RCC 7860 (cell line): ENCODE measurements at regions not wholly inside any gene's neighbourhood (a gene's known extent, or its start where the extent isn't known, plus 50 kb on each side); places are given as distances from the start of the nearest gene placed in this dataset.

Source experiments
- DNase-seq: peaks from one replicate; pipeline ENCODE4 v3.0.0-alpha.2; 2015; ENCODE audit warnings: low spot score
- FAIRE-seq: peaks from 2 replicates; lab custom pipeline; 2012; peaks lifted over from hg19 to GRCh38; lab: Jason Lieb, UNC

DNA sequence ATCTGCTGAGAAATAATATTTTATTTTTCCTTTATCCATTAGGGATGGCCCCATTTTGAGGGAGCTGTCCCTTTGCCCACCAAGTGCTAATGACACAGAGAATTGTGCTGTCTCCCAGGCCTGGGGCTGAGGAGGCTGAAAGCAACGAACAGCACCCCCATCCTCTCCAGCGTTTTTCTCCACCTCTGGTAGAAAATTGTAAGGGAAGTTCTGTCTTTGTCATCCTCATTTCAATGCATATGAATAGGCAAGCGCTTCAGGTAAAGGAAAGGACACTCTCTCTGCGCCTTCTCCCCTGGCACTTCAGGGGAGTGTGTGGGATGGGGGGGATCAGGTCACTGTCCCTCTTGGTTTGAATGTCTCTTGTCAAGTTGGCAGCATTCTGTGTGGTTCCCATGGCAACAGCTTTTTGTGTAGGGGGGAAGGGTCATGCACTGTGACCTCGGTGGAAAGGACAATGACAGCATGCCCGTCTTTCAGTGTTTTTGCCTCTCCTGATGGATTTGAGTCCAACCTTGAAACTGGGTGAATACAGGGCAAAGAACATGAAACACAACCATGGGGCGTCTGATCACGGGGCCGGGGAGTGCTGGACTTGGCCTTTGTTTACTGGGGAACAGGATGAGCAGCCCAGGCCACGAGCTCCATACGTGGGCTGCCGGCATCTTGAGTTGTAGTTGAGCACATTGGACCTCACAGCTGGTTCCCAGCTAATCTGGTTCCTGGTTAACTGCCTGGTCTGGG lies 230.2 kb downstream of the VRK1 start:
- FAIRE-seq (no peak), DNase-seq (no peak)

DNA sequence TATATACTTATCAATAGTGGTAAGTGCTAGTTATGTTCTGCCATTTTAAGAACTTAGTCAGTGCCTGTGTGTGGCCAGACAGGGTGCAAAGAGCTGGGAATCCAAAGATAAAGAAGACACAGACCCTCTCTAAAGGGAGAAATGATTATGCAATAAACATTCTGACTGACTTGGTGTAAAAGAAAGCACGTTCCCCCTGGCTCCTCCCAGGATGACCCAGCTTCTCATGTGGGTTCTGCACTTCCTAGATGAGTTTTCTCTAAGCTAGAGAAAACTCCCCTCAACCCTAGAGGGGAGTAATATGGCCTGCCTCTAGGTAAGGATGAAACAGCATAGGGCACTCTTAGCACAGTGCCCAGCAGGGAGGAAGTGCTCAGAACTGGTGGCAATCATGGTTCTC lies 231.2 kb downstream of the VRK1 start:
- no peak for DNase-seq
- FAIRE-seq, result no peak

DNA sequence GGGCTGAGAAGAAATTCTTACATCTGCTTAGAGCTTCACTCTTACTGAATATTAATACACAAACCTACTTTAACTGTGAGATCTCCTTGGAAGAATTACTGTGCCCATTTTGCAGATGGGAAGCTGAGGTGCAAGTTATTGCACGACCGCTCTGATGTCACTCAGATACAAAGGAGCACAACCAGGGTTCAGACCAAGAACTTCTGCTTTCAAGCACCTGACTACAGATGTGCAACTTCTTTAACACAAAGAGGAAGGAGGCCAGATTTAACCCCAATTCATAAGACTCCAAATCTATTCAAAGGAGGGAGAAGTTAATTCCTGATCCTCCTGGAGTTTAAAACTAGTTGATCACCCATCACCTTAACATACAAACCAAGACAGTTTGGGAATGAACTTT lies 232.6 kb downstream of the VRK1 start:
- no peak for FAIRE-seq
- no peak for DNase-seq

DNA sequence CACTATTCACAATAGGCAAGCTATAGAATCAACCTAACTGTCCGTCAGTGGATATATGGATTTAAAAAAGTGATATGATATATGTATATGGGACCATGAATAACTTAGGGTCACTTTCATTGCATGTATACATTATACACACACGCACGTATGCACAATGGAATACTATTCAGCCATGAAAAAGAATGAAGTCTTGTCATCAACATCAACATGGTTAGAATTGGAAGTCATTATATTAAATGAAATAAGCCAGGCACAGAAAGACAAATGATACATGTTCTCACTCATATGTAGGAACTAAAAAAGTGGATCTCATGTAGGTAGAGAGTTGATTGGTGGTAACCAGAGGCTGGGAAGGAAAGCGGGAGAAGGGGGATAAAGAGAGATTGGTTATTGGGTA lies 234.3 kb downstream of the VRK1 start:
- FAIRE-seq (no peak), DNase-seq (no peak)

DNA sequence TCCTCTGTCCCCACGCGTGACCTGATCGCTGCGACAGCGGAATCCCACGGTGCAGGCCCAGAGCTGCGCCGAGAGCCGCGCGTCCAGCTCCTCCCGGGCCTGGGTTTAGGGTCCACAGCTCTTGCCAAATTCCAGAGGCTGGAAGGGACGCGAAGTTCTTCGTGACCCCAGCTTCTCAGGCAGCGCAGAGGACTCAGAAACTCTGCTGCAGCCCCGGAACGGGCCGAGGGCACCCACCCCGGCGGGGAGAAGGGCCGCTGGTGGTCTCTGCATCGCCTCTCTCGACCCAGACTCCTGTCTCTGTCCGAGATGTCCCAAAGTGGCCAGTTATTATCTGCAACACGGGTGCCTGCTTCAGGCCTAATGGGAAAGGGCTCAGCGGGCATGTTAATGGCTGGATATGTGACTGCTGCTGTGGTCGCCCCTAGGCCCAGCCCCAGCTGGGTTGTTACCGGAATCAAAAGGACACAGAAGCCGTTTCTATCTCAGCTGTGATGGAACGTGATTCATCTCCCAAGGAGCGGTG lies 236.4 kb downstream of the VRK1 start:
- FAIRE-seq, result no peak
- DNase-seq, result no peak

DNA sequence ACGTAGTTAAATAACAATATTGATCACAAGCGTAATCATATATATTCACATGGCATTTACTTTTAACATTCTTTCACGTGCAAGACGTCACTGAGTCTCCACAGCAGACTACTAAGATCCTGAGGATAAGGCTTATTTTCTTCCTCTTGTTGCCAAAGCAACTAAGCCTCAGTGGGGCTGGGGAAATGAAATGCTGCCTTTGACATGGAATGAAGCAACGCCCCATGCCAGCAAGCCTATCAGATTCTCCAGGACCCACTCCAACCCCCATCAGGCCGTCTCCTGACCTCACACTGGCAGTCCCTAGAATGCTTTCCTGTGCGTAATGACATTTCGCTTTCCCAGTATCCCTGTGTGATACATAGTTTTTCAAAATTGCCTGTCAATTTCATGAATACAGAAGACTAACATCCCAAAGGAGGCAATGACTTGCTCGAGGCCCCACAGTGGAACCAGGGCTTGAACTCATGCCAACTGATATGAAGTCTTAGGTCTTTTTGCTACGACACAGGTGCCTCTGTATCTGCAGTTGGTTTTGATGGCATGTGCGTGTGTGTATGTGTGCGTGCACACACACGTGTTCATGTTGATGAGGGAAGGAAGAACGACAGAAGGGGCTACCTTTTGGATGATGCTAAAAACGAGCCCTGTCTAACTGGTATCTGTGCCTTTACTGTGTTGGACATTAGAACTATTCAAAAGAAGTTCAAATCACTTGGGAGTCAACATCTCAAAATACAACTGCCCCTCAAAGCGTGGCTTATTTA lies 239.1 kb downstream of the VRK1 start:
- FAIRE-seq, result no peak
- no peak for DNase-seq

DNA sequence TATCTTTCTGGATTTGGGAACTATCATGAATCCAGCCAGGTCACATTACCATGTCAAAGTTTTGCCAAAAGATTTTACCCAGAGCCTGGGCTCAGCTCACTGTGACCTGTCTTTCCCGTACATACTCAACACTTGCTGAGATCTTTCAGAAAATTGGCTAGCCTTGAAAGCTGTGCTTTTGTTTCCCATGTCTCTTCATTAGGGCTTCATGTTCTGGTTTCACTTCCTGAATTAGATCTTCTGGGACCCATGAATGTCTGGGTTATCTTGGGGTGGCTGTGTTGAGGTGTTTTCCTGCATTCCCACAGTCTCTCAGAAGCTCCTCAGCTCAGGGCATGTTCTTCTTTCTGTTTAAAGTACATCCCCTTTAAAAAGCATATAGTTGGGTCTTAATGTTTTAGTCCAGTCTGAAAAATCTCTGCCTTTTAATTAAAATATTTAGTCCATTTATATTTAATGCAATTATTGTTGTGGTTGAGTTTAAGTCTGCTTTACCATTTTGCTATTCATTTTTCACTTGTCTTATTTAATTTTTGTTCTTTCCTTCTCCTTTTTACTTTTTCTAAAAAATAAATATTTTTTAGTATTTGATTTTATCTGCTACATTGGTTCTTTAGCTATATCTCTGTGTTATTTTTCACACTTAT lies 242.7 kb downstream of the VRK1 start:
- DNase-seq (no peak), FAIRE-seq (no peak)

DNA sequence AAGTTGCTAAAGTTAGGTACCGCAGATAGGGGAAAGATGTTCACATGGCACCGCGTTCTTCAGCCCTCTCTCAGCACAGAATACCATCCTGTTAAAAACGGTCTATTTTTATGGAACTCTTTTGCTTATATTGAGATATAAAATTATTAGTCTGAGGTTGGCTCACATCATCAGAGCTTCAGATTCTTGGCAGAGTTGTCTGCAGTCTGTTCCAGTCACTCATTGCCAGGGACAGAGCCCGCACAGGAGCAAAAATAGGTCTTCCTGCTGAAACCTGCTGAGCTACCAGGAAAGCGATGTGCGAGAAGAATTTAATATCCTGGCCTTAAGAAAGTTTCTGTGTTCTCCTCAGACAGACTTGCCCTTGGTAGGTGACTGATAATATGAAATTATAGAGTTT lies 249.8 kb downstream of the VRK1 start:
- FAIRE-seq (no peak), DNase-seq (no peak)

DNA sequence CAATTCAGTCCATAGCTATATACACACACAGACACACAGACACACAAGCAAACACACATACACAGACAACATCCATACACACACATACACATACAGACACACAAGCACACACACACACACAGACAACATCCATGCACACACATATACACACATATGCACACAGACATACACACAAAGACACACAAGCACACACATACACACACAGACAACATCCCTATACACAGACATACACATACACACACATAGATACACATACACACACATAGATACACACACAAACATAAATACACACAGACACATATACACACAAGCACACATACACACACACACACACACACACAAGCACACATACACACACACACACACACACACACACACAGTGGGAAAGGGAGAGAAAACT lies 254.8 kb downstream of the VRK1 start:
- FAIRE-seq, result no peak

DNA sequence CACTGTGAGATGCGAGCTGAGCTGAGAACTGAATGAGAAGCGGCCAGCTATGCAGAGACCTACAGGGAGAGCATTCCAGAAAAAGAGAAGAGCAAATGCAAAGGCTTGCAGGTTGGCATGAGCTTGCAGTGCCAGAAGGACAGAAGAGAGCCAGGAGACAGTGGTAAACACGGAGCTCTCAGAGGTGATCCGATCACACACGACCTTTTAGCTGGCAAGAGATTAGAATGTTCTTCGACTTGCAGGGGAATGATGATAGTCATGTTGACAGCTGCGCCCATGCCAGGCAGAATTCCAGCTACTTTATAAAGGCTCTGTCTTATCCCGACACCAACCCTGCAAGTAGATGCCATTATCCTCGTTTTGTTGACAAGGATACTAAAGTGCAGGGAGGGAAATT lies 256.8 kb downstream of the VRK1 start:
- DNase-seq (no peak), FAIRE-seq (no peak)

More for the DNA sequence above, 254.8 kb downstream of the VRK1 start:
- no peak for DNase-seq

DNA sequence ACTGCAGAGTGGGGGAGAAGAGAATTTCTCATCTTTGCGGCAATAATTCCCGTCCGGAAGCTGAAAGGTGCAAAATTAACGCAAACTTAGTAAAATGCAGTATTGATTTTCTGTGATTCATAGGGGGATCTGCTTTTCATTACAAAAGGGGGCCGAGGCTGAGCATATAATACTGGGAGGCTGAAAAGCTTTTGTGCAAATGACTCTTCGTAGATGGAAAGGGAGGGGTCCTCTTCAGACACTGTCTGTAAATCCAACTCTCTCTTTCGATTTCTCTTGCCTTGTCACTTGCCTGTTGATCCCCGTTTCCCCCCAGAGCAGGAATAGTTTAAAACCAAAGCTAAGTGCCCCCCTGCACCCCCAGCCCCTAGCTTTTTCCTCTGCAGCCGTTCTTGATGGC lies 258.2 kb downstream of the VRK1 start:
- DNase-seq (no peak), FAIRE-seq (no peak)

DNA sequence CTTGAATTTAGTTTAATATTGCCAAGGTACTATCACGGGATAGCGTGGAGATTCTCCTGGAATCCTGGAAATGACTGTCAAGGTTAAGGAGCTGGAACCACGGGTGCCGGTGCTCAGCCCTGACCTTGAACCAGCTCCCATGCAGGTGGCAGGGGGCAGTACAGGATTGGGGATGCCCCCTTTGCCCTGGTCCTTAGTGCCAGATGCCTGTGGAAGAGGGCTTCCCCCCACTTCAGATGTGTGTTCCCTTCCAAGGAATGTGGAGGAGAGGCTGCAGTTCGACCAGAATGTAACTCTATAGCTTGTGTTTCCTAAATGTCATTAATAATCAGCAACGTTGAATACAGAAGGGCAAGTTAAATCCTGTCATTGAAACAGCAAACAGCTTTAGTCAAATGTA lies 258.9 kb downstream of the VRK1 start:
- FAIRE-seq (no peak), DNase-seq (no peak)

DNA sequence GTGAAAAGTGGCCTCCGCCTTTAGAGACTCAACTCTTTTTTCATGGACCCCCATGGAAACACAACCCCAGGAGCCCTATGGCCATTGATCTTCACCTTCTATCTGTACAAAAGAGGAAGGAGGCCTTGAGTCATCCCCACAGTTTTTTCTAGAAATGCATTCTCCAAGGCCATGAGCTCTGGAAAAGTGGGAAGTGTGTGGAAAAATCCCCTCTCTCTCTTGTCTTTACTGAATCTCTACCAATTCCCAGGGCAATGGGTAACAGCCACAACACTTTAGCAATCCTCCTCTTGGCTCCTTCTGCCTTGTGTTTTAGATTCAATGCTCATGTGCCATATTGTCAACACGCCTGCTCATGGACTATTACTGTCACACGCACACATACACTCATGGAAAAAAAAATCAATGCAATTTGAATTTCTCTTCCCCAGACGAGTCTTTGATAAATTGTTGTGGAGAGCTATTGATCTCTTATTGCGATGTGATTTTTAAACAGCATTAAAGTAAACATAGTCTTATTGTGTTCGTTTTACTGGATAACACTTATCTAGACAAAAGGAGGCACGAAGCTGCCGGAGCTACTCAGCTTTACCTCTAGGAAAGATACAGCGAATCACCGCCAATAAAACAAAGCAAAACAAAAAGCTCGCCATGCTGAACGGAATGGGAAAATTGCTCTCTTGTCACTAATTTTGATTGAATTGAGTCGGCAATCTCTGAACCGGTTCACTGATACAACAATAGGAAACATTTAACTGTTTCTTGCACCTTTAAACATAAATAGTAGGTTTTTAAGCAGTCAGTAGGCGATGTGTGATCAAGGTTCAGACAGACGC lies 260.3 kb downstream of the VRK1 start:
- no peak for DNase-seq
- no peak for FAIRE-seq

DNA sequence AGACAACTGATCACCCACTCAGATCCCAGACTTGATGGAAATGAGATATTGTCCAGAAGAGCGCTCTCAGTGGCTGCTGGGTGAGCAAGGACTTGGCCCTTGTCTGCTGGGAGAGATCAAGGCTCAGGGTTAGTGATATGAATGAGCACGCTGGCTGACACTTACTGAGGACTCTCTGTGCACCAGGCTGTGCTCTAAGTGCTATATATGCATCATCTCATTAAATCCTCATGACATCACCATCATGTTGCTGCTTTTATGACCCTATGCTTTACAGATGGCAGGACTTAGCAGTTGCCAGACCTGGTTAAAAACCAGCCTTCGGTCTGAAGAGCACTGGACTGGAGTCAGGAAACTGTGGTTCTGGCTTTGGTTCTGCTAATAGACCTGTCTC lies 260.9 kb downstream of the VRK1 start:
- DNase-seq (no peak), FAIRE-seq (no peak)

DNA sequence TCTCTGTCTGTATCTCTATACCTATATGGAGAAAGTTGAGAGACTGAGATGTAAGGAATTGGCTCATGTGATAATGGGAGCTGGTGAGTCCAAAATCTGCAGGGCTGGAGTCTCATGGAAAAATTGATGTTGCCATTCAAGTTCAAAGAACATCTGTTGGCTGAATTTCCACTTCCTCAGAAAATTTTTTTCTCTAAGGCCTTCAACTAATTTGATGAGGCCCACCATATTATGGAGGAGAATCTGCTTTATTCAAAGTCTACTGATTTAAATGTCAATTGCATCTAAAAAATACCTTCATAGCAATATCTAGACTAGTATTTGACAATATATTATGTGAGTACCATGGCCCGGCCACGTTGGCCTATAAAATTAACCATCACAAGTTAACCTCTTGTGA lies 261.4 kb downstream of the VRK1 start:
- no peak for FAIRE-seq
- no peak for DNase-seq

DNA sequence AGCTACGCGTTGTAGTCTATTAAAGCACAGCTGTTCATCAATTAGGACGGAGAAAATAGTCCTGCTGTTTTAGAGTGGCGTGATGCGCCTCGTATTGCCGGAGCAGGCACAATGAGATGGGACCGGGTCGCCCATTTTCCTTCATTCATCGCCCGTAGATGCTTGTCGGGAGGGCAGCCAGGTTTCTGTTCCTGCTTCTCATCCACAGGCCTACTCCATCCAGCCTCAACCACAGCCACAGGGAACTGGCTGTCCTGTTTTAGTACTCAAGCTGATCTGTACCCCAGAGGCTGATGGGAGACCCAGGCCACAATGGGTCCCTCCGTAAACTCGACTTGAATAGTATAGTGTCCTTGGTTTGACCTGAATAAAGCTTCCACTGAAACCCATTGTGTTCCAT lies 264.0 kb downstream of the VRK1 start:
- FAIRE-seq, result no peak
- no peak for DNase-seq

DNA sequence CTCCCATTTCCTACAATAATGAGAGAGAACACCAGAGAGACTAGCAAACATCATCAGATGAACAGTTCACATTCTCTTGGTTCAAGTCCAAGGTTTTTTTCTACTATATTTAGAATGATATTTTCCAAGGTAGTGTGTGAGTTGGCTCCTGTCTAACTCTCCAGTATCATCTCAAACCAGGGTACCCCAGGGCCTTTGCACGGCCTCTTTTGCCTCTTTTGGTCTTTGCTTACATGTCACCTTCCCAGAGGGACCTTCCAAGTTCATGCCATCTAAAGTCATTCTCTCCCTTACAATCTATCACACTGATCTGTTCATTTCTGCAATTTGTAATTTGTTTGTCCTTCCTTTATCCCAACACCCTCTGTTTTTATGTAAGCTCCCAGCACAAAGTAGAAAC lies 264.5 kb downstream of the VRK1 start:
- DNase-seq, result no peak
- no peak for FAIRE-seq

DNA sequence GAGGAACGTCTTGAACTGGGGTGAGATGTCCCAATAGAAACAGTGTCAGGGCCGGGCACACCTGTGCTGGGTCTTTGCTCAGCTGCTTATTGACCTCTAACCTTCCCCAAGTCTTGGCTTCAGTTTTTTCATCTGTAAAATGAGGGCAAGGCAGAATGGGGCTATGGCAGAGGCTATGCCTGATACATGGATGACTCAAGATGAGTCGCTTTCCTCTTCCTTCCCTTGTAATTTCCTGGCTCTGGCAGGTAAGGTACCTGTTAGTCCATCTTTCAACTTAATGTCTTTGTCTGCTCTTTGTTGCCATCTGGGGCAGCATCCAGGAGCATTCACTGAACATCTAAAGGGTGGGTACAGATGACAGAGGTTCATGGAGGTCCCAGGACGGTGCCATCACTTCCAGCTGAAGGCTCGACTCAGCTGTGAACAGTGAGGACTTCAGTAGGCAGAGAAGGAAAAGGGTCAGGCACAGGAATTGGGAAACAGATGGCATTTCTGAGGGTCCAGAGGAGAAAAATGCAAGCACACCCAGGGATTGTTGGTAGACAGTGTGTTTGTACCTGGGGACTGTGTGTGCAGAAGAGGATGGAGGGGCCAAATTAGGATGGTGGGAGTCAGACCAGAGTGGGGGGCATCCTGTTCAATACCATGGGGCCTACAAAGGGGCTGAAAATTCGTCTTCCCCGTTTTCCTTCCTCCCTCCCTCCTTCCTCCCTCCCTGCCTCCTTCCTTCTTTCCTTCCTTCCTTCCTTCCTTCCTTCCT lies 268.3 kb downstream of the VRK1 start:
- DNase-seq (no peak), FAIRE-seq (no peak)

DNA sequence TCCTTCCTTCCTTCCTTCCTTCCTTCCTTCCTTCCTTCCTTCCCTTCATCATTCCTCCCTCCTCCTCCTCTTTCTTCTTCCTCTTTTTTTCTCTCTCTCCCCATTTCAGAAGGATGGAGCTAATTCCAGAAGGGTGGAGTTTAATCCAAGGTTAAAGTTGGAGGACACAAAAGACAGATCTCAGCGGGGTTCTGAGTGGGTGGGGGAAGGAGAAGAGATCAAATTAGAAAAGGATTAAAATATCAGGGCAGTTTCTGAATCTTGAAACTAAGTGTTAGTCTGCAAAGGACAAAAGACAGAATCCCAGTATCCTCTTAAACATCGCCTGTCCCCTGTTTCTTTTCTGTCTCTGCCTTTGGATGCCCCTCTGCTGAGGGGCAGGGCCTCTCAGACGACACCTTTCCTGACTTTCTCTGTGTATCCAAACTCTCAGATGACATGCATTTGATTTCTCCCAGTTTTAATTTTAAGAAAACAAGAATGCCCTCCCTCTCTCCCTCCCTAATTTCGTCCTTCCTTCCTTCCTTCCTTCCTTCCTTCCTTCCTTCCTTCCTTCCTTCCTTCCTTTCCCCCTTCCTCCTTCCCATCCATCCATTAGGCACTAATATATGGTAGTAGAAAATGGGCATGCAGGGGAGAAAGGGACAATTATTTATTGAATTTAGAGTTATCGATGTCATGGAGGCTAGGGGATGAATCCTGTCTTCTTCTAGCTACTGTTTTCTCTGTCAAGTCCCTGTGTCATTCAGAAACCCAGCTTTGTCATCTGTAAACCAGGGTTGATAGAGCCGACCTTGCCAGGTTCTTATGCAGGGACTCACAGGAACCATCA lies 269.1 kb downstream of the VRK1 start:
- no peak for FAIRE-seq
- DNase-seq, result no peak
